Activated T-cell treated with anti-CD3 and anti-CD28 coated beads, Interleukin-2, amount 50 U/mL, for 72 hours (primary cell): ENCODE measurements at regions not wholly inside any gene's neighbourhood (a gene's known extent, or its start where the extent isn't known, plus 50 kb on each side); places are given as distances from the start of the nearest gene placed in this dataset.

Experiments
- ATAC-seq, 2 donors: fragments of 150-1000 bp; cut with Tn5 transposase; replicated peaks in 1 of 2; 2 replicates each; pipeline ENCODE4 v1.10.0; 2021; ENCODE audit warnings: moderate library complexity in 2 of 2, mild to moderate bottlenecking in 1 of 2
- DNase-seq, 2 donors: peaks; one replicate each; pipeline ENCODE4 v3.0.0; 2021 to 2022; ENCODE audit warnings: mixed read lengths in 1 of 2
- H3K27ac Mint-ChIP-seq: one replicate; pipeline ENCODE4 v1.8.0; 2022; ENCODE audit warnings: mild to moderate bottlenecking, moderate library complexity, mixed read lengths
- H3K27me3 Mint-ChIP-seq: one replicate; pipeline ENCODE4 v1.8.0; 2022; ENCODE audit warnings: low read depth, mixed read lengths
- H3K36me3 Mint-ChIP-seq, 2 donors: one replicate each; pipeline ENCODE4 v1.8.0; 2022; ENCODE audit warnings: mixed read lengths in 2 of 2, mild to moderate bottlenecking in 1 of 2; ENCODE audit not compliant: insufficient read depth in 2 of 2
- H3K4me1 Mint-ChIP-seq: one replicate; pipeline ENCODE4 v1.8.0; 2022; ENCODE audit warnings: low read depth, mixed read lengths
- H3K4me3 Mint-ChIP-seq, 2 donors: one replicate each; pipeline ENCODE4 v1.8.0; 2022; ENCODE audit warnings: mild to moderate bottlenecking in 2 of 2, mixed read lengths in 2 of 2, moderate library complexity in 2 of 2
- H3K9me3 Mint-ChIP-seq, 2 donors: one replicate each; pipeline ENCODE4 v1.8.0; 2022; ENCODE audit warnings: mixed read lengths in 2 of 2

DNA sequence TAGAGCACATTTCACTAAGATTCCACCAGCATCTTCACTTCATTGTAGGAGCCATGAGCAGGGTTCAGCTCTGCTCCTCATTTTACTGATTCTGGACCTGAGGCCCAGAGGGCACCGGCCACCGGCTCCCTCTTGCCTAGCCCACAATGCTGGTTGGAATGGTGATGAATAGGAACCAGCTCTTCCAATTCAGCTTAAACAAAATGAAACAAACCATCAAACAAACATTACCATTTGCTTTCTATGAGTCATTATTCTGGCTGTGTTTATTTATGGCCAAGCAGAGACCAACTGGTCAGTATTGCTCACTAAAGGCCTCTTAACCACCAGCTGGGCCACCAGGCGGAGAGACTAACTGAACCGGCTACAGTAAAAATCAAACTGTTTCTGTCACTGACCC, 176.7 kb downstream of the MTX2 start:
- H3K4me1 Mint-ChIP-seq, result no peaks in the 10 kb centered on the region
- H3K36me3 Mint-ChIP-seq, result no peaks in the 10 kb centered on the region
- DNase-seq (no peak), ATAC-seq (no peak)
- H3K9me3 Mint-ChIP-seq, result no peaks in the 10 kb centered on the region
- H3K27ac Mint-ChIP-seq, result no peak overlapping the region
- peaks cover 6% of the 10 kb centered on the region for H3K27me3 Mint-ChIP-seq
- no peak overlapping the region for H3K4me3 Mint-ChIP-seq

DNA sequence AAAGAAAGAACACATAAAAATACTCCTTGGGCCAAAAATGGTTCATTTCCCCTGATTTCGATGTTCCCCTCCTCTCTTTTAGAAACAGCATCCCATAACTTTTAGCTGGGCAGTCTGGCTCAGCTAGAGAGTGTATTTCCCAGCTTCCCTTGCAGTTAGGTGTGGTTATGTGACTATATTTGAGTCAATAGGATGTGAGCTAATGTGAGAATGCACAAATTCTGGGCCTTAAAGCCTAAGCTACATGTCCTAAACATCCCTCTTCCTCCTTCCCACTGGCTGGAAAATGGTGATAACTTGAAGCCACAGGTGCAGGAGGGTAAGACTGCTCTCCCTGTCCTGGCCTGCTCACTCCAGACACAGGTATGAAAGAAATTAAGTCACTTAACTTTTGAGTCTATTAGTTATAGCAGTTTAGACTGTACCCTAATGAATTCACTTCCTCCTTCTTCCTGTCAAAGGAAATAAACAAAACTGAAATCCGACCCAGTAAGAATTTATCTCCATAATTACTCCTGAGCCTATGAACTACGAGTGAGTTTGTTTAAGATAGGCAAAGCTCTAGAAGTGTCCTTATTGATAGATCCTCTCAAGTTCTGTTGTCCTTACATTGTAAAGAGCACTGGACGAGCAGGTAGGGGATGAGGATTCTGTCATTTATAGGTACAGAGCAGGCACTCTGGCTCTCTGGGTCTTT, 177.6 kb downstream of the MTX2 start:
- Mint-ChIP-seq H3K4me1 (no peaks in the 10 kb centered on the region), H3K9me3 (no peaks in the 10 kb centered on the region), H3K4me3 (no peak overlapping the region), H3K36me3 (no peaks in the 10 kb centered on the region), H3K27ac (no peak overlapping the region), H3K27me3 (peaks cover 6% of the 10 kb centered on the region)
- ATAC-seq (no peak), DNase-seq (no peak)

DNA sequence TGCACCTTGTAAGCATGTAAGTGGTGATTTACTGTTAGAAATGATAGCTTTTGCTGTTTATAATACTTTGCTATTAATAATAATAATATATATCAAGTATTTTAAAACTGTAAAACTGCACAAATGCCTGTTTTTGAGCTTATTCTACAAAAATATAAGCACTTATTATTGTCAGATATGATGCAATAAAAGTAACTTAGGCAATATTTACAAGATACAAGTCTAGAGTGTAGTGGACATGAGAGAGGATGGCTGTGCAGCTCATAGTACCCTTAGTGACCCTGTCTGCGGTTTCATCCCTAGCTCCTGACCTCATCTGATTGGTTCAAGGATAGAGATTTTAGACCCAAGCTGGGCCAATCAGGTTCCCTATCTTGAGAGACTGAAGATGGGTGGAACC, 178.4 kb downstream of the MTX2 start:
- Mint-ChIP-seq H3K9me3 (no peaks in the 10 kb centered on the region), H3K4me3 (no peak overlapping the region), H3K4me1 (no peaks in the 10 kb centered on the region), H3K36me3 (no peaks in the 10 kb centered on the region), H3K27ac (no peak overlapping the region), H3K27me3 (peaks cover 6% of the 10 kb centered on the region)
- DNase-seq (no peak), ATAC-seq (no peak)

DNA sequence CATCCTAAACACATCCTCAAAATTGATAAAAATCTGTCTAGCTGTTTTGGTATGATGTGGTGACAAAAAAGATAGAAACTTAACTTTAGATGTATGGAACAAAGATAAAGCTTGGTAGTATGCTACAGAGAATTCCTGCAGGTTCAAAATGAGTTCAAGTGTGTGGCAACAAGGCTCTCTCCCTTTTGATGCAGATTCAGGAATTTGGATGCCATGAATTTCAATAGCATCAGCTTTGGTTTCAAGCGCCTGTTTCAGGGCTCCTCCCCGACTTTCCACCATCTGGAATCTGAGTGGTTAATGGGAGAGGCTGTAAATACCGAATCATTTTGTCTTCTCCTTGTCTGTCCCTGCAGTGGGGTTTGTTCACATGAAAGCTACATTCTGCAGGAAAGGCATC, 180.6 kb downstream of the MTX2 start:
- ATAC-seq (no peak), DNase-seq (no peak)
- Mint-ChIP-seq H3K27ac (no peak overlapping the region), H3K4me3 (no peak overlapping the region), H3K9me3 (no peaks in the 10 kb centered on the region), H3K4me1 (no peaks in the 10 kb centered on the region), H3K36me3 (no peaks in the 10 kb centered on the region), H3K27me3 (peaks cover 20% of the 10 kb centered on the region)

DNA sequence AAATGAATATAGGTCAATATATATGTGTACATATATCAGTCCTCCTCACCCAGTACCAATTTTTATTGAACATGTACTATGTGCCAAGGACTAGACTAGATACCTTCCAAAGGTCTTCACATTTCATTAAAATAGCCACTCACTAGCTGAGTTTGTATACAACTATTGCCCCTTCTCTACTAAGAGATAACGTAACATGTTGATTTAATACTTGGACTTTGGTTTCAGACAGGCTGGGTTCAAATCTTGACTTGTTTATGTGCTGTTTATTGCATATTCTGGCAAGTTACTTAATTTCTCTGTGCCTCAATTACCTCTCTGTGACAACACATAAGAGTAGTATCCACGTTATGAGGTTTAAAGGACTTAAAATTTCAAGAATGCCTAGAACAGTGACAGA, 184.5 kb downstream of the MTX2 start:
- Mint-ChIP-seq H3K4me3 (no peak overlapping the region), H3K9me3 (no peaks in the 10 kb centered on the region), H3K27ac (no peak overlapping the region), H3K27me3 (peaks cover 27% of the 10 kb centered on the region), H3K4me1 (no peaks in the 10 kb centered on the region), H3K36me3 (no peaks in the 10 kb centered on the region)
- no peak for ATAC-seq
- DNase-seq, result no peak

DNA sequence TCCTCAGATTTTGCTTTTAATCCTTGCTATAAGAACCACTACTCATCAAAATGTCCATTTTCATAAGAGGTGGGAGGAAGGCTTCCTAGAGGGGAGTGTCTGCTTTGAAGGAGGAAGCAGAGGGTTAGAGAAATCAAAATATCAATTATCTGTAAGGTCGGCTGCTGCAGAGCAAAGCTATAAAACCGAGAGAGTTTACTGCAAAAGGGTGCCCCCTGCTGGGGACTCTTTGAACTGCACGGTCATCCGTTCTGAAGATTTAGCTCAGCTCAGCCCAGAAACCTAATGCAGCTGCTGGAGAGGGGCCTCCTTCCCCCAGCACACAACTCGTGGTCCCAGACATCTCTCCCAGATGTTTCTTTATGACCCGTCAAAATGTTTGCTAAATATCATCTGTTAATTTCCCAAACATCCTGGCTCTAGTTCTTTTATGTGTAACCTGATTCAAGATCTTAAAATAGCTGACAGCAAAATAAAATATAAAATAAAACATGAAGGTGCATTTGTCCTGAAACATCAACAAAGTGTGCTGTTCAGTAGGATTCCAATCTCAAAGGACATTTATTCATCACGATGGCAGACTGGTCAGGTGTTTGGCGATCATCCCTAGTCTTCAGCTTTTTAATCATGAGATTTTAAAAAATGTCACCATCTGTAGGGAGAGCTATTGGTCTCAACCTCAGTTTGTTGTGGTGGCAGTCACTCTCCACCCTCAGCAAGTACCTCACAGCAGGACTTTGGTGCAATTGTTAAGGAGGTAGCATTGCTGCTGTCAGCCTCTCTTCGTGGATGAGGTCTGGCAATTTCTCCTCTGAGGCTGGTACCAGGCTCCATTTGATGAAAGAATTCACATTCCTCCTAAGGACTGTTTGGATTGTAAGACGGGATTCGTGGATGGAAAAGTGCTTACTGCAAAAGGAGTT, 185.9 kb downstream of the MTX2 start:
- ATAC-seq, result peak; percentile 56 to 60
- H3K27ac Mint-ChIP-seq, result no peak overlapping the region
- H3K9me3 Mint-ChIP-seq, result no peaks in the 10 kb centered on the region
- peak; percentile 78 to 87 for DNase-seq
- H3K4me3 Mint-ChIP-seq, result no peak overlapping the region
- H3K4me1 Mint-ChIP-seq, result no peaks in the 10 kb centered on the region
- no peaks in the 10 kb centered on the region for H3K36me3 Mint-ChIP-seq
- H3K27me3 Mint-ChIP-seq, result peaks cover 30% of the 10 kb centered on the region

DNA sequence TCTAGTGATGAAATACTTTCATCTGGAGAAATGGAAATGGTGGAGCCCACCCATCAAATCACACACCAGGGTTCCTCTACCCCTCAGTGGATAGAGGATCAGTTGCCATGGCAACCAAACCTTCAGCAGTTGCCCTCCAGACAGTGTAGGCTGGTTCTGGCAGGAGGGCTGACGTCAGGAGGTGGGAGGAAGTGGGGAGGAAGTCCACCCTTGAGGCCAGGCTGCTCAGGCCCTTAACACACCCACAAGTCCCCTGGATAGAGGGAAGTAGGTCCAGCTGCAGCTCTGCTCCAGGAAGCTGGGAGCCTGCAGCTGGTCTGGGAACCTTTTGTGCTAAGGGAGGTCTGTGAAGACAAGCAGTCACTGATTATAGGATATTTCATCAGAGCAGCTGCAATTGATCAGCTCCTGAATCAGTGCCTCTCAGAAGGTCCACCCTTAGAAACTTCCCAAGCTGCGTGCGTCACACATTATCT, 186.6 kb downstream of the MTX2 start:
- Mint-ChIP-seq H3K4me1 (no peaks in the 10 kb centered on the region), H3K4me3 (no peak overlapping the region), H3K36me3 (no peaks in the 10 kb centered on the region), H3K27ac (no peak overlapping the region), H3K27me3 (peaks cover 30% of the 10 kb centered on the region), H3K9me3 (no peaks in the 10 kb centered on the region)
- no peak for ATAC-seq
- DNase-seq, result no peak

DNA sequence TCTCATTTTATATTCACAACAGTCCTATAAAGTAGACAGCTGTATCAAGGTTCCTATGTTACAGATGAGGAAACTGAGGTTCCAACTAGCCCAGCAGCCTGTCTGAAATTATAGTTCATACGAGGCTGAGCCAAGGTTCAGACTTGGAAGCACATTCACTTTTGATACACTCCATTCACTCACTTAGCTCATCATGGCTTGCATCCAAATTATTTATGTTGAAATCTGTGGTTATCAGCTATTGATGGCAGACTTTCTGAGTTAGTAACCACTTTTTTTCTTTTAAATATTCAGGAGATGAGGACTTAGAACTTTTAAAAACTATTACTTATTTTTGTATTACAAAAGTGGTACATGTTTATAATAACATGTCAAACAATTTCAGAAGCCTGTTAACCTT, 188.2 kb downstream of the MTX2 start:
- ATAC-seq, result no peak
- no peak overlapping the region for H3K4me3 Mint-ChIP-seq

DNA sequence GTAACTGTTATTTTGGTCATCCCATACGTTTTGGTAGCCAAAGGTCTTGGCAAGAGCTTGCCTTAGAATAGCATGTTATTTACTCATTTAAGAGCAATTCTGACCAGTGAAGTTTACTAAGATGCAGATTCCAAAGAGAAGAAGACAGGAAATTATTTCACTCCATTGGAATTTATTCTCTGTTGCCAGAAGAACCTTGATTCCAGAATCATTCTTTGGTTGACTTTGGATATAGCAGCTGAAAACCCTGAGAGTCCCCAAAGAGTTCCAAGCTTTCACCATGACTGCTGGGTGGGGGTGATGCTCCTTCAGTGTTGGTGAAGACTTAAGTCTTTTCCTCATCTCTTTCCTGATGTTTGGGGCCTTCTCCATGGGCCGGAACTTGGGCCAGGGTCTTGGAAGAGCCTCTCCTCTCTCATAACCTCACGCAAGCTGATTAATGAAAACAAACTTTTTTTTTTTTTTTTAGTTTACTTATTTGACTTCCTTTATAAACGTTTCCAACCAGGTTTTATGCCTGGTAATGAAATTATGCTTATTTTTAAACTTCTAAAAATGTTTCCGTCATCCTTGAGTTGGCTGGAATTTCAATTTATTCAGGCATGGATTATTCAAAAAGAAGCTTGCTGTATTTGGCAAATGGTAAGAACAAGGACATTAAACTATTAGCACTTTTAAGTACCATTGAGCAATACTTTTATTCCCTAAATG, 192.0 kb downstream of the MTX2 start:
- Mint-ChIP-seq H3K36me3 (no peaks in the 10 kb centered on the region), H3K4me3 (no peak overlapping the region), H3K9me3 (no peaks in the 10 kb centered on the region), H3K27me3 (peaks cover 49% of the 10 kb centered on the region), H3K4me1 (no peaks in the 10 kb centered on the region), H3K27ac (no peak overlapping the region)
- ATAC-seq (no peak), DNase-seq (no peak)

More for the DNA sequence above, 188.2 kb downstream of the MTX2 start:
- no peak for DNase-seq
- Mint-ChIP-seq H3K4me1 (no peaks in the 10 kb centered on the region), H3K27me3 (peaks cover 37% of the 10 kb centered on the region), H3K27ac (no peak overlapping the region), H3K36me3 (no peaks in the 10 kb centered on the region), H3K9me3 (no peaks in the 10 kb centered on the region)

DNA sequence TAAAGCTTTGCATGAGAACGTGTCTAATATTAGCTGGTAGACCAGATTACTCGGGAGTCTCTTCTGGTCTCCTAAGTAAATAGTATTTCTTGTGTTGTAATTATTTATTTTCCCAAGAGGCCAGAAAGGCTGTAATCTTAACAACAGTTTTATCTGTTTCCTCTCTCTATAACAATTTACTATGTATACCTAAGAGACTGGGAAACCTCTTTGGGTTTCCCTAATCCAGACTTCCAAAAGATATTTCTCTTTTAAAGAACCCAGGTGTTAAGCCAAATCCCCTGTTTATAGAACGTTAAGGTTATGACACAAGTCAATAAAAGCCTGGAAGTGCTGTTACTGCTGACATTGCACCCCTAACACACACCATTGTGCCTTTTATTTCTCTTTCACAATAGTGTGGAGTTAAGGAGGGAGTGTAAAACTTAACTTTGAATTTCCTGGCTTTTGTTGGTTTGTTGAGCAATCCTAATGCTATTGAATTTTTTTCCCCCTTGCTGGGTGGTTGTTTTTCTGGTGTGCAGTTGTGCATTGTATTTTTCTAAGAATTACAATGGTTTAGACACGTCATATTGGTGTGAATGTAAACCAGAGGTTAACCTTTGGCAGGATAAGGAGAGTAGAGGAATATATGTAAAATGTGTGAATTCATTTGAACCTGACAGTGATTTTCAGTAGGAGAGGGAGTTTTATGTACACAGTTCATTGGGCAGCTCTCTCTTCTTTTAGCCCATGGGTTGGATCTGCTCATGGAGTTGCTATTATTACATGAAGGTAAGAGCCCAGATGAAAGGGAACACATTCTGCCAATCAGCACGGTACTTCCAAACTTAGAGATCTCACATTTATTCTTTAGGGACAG, 192.8 kb downstream of the MTX2 start:
- ATAC-seq (no peak), DNase-seq (no peak)
- Mint-ChIP-seq H3K27me3 (peaks cover 51% of the 10 kb centered on the region), H3K9me3 (no peaks in the 10 kb centered on the region), H3K27ac (no peak overlapping the region), H3K4me1 (no peaks in the 10 kb centered on the region), H3K4me3 (no peak overlapping the region), H3K36me3 (no peaks in the 10 kb centered on the region)

DNA sequence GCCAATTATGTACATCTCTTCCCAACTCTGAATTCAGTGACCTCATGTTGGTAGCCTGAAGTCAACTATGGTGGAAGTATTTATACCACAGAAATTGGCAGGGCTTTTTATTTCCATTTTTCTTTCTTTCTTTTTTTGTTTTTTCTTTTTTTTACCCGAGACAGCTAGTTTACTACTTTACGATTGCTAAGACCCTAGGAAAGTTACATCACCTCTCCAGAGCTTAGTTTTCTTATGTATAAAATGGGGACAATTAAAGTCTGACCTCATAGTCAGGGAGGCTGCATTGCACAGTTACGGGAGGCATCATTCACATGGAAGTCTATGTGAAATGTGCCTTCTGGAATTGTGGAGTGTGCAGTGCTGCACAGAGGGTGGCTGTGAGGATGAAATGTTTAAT, 194.3 kb downstream of the MTX2 start:
- ATAC-seq (no peak), DNase-seq (no peak)
- no peak overlapping the region for H3K27ac Mint-ChIP-seq
- no peaks in the 10 kb centered on the region for H3K36me3 Mint-ChIP-seq
- no peaks in the 10 kb centered on the region for H3K4me1 Mint-ChIP-seq
- no peaks in the 10 kb centered on the region for H3K9me3 Mint-ChIP-seq
- H3K27me3 Mint-ChIP-seq, result peaks cover 46% of the 10 kb centered on the region
- no peak overlapping the region for H3K4me3 Mint-ChIP-seq

DNA sequence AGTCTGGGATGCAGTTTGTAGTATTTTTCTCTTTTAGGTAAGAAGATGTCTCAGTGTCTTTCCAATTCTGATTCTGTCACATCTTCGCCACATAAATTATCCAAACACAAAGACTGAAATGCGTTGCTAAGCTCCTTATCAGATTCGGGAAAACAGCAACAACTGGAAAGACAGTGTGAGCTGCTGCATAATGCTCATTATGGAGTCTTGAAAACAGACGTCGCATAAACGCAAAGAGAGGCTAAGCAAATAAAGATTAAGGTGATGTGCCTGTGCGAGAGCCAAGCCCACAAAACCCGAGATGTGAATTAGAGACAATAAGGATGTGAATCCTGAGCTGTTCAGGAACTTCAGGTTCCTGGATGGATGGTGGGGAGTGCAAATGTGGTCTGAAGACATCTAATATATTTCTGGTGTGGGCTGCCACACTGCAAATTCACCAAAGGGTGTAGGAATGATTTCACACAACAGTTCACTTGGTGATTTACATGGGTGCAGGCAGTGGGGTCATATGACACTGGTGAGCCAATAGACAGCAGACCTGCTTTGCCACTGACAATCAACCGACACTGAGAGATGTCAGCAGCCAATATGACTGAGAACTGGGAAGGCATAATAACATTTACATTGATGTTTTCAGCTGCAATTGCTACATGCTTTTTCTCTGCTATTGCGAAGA, 195.8 kb downstream of the MTX2 start:
- DNase-seq, result no peak
- peaks cover 34% of the 10 kb centered on the region for H3K27me3 Mint-ChIP-seq
- H3K9me3 Mint-ChIP-seq, result no peaks in the 10 kb centered on the region
- no peak overlapping the region for H3K4me3 Mint-ChIP-seq
- H3K4me1 Mint-ChIP-seq, result no peaks in the 10 kb centered on the region
- H3K36me3 Mint-ChIP-seq, result no peaks in the 10 kb centered on the region
- ATAC-seq, result no peak
- H3K27ac Mint-ChIP-seq, result no peak overlapping the region
